ENCODE measurements at regions not wholly inside any gene's neighbourhood (a gene's known extent, or its start where the extent isn't known, plus 50 kb on each side); places are given as distances from the start of the nearest gene placed in this dataset.

GRCh38 chr5:82901281-82901888 is 175.8 kb downstream of the TMEM167A start:
- ATAC-seq, result no peak
- Histone ChIP-seq H3K4me3 (no peak overlapping the region), H3K4me1 (no peaks in the 10 kb centered on the region), H3K27ac (no peak overlapping the region), H3K36me3 (ENCODE audit: insufficient read depth in 1 of 2, low read depth in 1 of 2) (no peaks in the 10 kb centered on the region), H3K9me3 (peaks cover 6% of the 10 kb centered on the region), H3K27me3 (ENCODE audit: insufficient read depth in 3 of 3, low read length in 2 of 3) (no peaks in the 10 kb centered on the region)
- intact Hi-C loops (cut with DNase I), result no loop called here
- DNase-seq, result no peak
- WGBS, 3 donors, result 96 to 100% (median 97%) methylated on average over 1 of the region's 1 CpG
- TF ChIP-seq CTCF (IDR thresholded peaks at IDR 0.05), result no peak

- no peak for TF ChIP-seq CTCF (IDR thresholded peaks at IDR 0.05)
- Histone ChIP-seq H3K9me3 (no peaks in the 10 kb centered on the region), H3K4me1 (no peaks in the 10 kb centered on the region), H3K27me3 (ENCODE audit: insufficient read depth in 3 of 3, low read length in 2 of 3) (no peaks in the 10 kb centered on the region), H3K27ac (no peak overlapping the region), H3K36me3 (ENCODE audit: insufficient read depth in 1 of 2, low read depth in 1 of 2) (no peaks in the 10 kb centered on the region), H3K4me3 (no peak overlapping the region)
- no peak for ATAC-seq
- no peak for DNase-seq
- WGBS, 3 donors, result 33 to 37% (median 36%) methylated on average over 3 of the region's 3 CpGs
- intact Hi-C loops (cut with DNase I), result no loop called here
Measured at GRCh38 chr5:82894716-82895115, 182.5 kb downstream of the TMEM167A start.

- WGBS, 3 donors, result 91 to 100% (median 95%) methylated on average over 1 of the region's 1 CpG
- H3K27me3 ChIP-seq (ENCODE audit: insufficient read depth in 3 of 3, low read length in 2 of 3), result no peaks in the 10 kb centered on the region
Measured at GRCh38 chr5:82889088-82889487, 188.1 kb downstream of the TMEM167A start.

GRCh38 chr5:82886911-82887310 is 190.3 kb downstream of the TMEM167A start:
- Histone ChIP-seq H3K36me3 (ENCODE audit: insufficient read depth in 1 of 2, low read depth in 1 of 2) (no peaks in the 10 kb centered on the region), H3K4me1 (no peaks in the 10 kb centered on the region), H3K4me3 (no peak overlapping the region), H3K27ac (no peak overlapping the region), H3K9me3 (no peaks in the 10 kb centered on the region), H3K27me3 (ENCODE audit: insufficient read depth in 3 of 3, low read length in 2 of 3) (no peaks in the 10 kb centered on the region)
- no peak for ATAC-seq
- no peak for TF ChIP-seq CTCF (IDR thresholded peaks at IDR 0.05)
- no peak for DNase-seq
- intact Hi-C loops (cut with DNase I), result no loop called here
- WGBS, 3 donors, result 18 to 32% (median 26%) methylated on average over 1 of the region's 1 CpG

More at GRCh38 chr5:82889088-82889487, 188.1 kb downstream of the TMEM167A start:
- intact Hi-C loops (cut with DNase I), result no loop called here
- no peak for TF ChIP-seq CTCF (IDR thresholded peaks at IDR 0.05)
- no peak overlapping the region for H3K4me3 ChIP-seq
- H3K4me1 ChIP-seq, result no peaks in the 10 kb centered on the region
- no peak overlapping the region for H3K27ac ChIP-seq
- ATAC-seq (no peak), DNase-seq (no peak)
- H3K36me3 ChIP-seq (ENCODE audit: insufficient read depth in 1 of 2, low read depth in 1 of 2), result no peaks in the 10 kb centered on the region
- no peaks in the 10 kb centered on the region for H3K9me3 ChIP-seq

All from psoas muscle (tissue), 7 donors.